ENCODE measurements at regions not wholly inside any gene's neighbourhood (a gene's known extent, or its start where the extent isn't known, plus 50 kb on each side); places are given as distances from the start of the nearest gene placed in this dataset.

GRCh38 chr3:117322866-117323265 is 613.3 kb downstream of the TUSC7 start:
- no peak for TF ChIP-seq CTCF (IDR thresholded peaks at IDR 0.05; ENCODE audit: extremely low read depth, missing control alignments)
- no peak for DNase-seq (ENCODE audit: low spot score)

GRCh38 chr3:117346901-117347300 is 637.3 kb downstream of the TUSC7 start:
- DNase-seq (ENCODE audit: low spot score) = no peak
- no peak for TF ChIP-seq CTCF (IDR thresholded peaks at IDR 0.05; ENCODE audit: extremely low read depth, missing control alignments)

GRCh38 chr3:117348884-117349283 is 639.3 kb downstream of the TUSC7 start:
- TF ChIP-seq CTCF (IDR thresholded peaks at IDR 0.05; ENCODE audit: extremely low read depth, missing control alignments) = no peak
- no peak for DNase-seq (ENCODE audit: low spot score)

GRCh38 chr3:117349566-117349965 is 640.0 kb downstream of the TUSC7 start:
- no peak for DNase-seq (ENCODE audit: low spot score)
- no peak for TF ChIP-seq CTCF (IDR thresholded peaks at IDR 0.05; ENCODE audit: extremely low read depth, missing control alignments)

- DNase-seq (ENCODE audit: low spot score) = no peak
- TF ChIP-seq CTCF (IDR thresholded peaks at IDR 0.05; ENCODE audit: extremely low read depth, missing control alignments) = no peak
Measured at GRCh38 chr3:117350371-117350770, 640.8 kb downstream of the TUSC7 start.

GRCh38 chr3:117355566-117355965 is 646.0 kb downstream of the TUSC7 start:
- peak; percentile 7 for TF ChIP-seq CTCF (IDR thresholded peaks at IDR 0.05; ENCODE audit: extremely low read depth, missing control alignments)
- DNase-seq (ENCODE audit: low spot score) = peak; percentile 5

GRCh38 chr3:117356091-117356705 is 646.6 kb downstream of the TUSC7 start:
- no peak for DNase-seq (ENCODE audit: low spot score)
- TF ChIP-seq CTCF (IDR thresholded peaks at IDR 0.05; ENCODE audit: extremely low read depth, missing control alignments) = no peak

All from GM20000 (cell line).